CD14-positive monocyte (primary cell): ENCODE measurements at regions not wholly inside any gene's neighbourhood (a gene's known extent, or its start where the extent isn't known, plus 50 kb on each side); places are given as distances from the start of the nearest gene placed in this dataset.

Source experiments
- DNase-seq, 3 donors: peaks; one replicate each; pipeline ENCODE4 v3.0.0-alpha.2; 2011 to 2022
- H2AFZ ChIP-seq: 2 replicates; pipeline ENCODE4 v1.6.0; 2012; ENCODE audit warnings: mild to moderate bottlenecking, low read depth, low read length, inconsistent platforms; ENCODE audit not compliant: insufficient read depth, poor library complexity, severe bottlenecking
- H3K27ac ChIP-seq, 2 donors: 1 replicate in 1 of 2; 2 replicates in 1 of 2; pipeline ENCODE4 v1.5.1; 2012 to 2013; ENCODE audit warnings: low read length in 2 of 2, control low read depth in 1 of 2, inconsistent platforms in 1 of 2, low read depth in 1 of 2, mild to moderate bottlenecking in 1 of 2
- H3K27me3 ChIP-seq, 2 donors: one replicate each; pipeline versions ENCODE4 v1.6.0 to v1.6.1; 2011 to 2013; ENCODE audit warnings: low read length in 2 of 2; ENCODE audit not compliant: control insufficient read depth in 2 of 2, insufficient read depth in 2 of 2
- H3K36me3 ChIP-seq, 2 donors: replicated peaks in 1 of 2; 1 replicate in 1 of 2; 2 replicates in 1 of 2; pipeline versions ENCODE4 v1.5.1 to v1.6.1; 2012 to 2013; ENCODE audit warnings: low read length in 2 of 2, control low read depth in 1 of 2, inconsistent platforms in 1 of 2, mild to moderate bottlenecking in 1 of 2; ENCODE audit not compliant: insufficient read depth in 2 of 2, control insufficient read depth in 1 of 2
- H3K4me1 ChIP-seq, 2 donors: 1 replicate in 1 of 2; 2 replicates in 1 of 2; pipeline versions ENCODE4 v1.5.1 to v1.6.1; 2012 to 2013; ENCODE audit warnings: low read length in 2 of 2, control low read depth in 1 of 2, inconsistent platforms in 1 of 2, mild to moderate bottlenecking in 1 of 2, moderate library complexity in 1 of 2; ENCODE audit not compliant: insufficient read depth in 2 of 2, control insufficient read depth in 1 of 2
- H3K4me2 ChIP-seq: replicated peaks from 2 replicates; pipeline ENCODE3; 2012; ENCODE audit warnings: low read length, moderate library complexity, mild to moderate bottlenecking; ENCODE audit not compliant: poor library complexity, severe bottlenecking; ENCODE audit errors: extremely low read depth
- H3K4me3 ChIP-seq, 3 experiments: fragments of 200-600 bp in 1 of 3; sonication (generic) in 1 of 3; replicated peaks in 1 of 3; 1 replicate in 2 of 3; 2 replicates in 1 of 3; pipeline ENCODE4 v1.5.1; 2011 to 2013; ENCODE audit warnings: low read length in 3 of 3, mild to moderate bottlenecking in 3 of 3, control low read depth in 2 of 3, low read depth in 2 of 3, inconsistent platforms in 1 of 3, moderate library complexity in 1 of 3
- H3K79me2 ChIP-seq: 2 replicates; pipeline ENCODE4 v1.6.0; 2012; ENCODE audit warnings: mild to moderate bottlenecking, control low read depth, inconsistent platforms, low read length, moderate library complexity; ENCODE audit not compliant: insufficient read depth
- H3K9ac ChIP-seq: 2 replicates; pipeline ENCODE4 v1.6.0; 2017; ENCODE audit warnings: low read length, mild to moderate bottlenecking; ENCODE audit not compliant: insufficient read depth, poor library complexity, severe bottlenecking
- H3K9me3 ChIP-seq, 2 donors: replicated peaks in 1 of 2; 1 replicate in 1 of 2; 2 replicates in 1 of 2; pipeline versions ENCODE4 v1.5.1 to v1.6.1; 2012 to 2013; ENCODE audit warnings: low read length in 2 of 2, control low read depth in 1 of 2; ENCODE audit not compliant: control insufficient read depth in 1 of 2, insufficient read depth in 1 of 2
- H4K20me1 ChIP-seq: 2 replicates; pipeline ENCODE4 v1.6.0; 2012; ENCODE audit warnings: mild to moderate bottlenecking, low read length, control low read depth, moderate library complexity; ENCODE audit not compliant: insufficient read depth
- H3K27ac Mint-ChIP-seq, 7 donors: one replicate each; pipeline ENCODE4 v1.8.0; 2020; ENCODE audit warnings: mild to moderate bottlenecking in 7 of 7, mixed read lengths in 7 of 7, moderate library complexity in 6 of 7, inconsistent platforms in 2 of 7
- H3K27me3 Mint-ChIP-seq, 3 donors: one replicate each; pipeline ENCODE4 v1.8.0; 2021 to 2022; ENCODE audit warnings: low read depth in 3 of 3, mild to moderate bottlenecking in 3 of 3, mixed read lengths in 3 of 3, moderate library complexity in 3 of 3, inconsistent platforms in 1 of 3
- H3K36me3 Mint-ChIP-seq, 2 donors: one replicate each; pipeline ENCODE4 v1.8.0; 2020; ENCODE audit warnings: mixed read lengths in 2 of 2, inconsistent platforms in 1 of 2, mild to moderate bottlenecking in 1 of 2
- H3K4me1 Mint-ChIP-seq: one replicate; pipeline ENCODE4 v1.8.0; 2020; ENCODE audit warnings: mild to moderate bottlenecking, mixed read lengths
- H3K4me3 Mint-ChIP-seq, 2 donors: one replicate each; pipeline ENCODE4 v1.8.0; 2020; ENCODE audit warnings: mild to moderate bottlenecking in 2 of 2, mixed read lengths in 2 of 2, moderate library complexity in 1 of 2
- H3K9me3 Mint-ChIP-seq, 7 donors: one replicate each; pipeline ENCODE4 v1.8.0; 2020 to 2022; ENCODE audit warnings: mixed read lengths in 7 of 7, mild to moderate bottlenecking in 6 of 7, moderate library complexity in 6 of 7, inconsistent platforms in 2 of 7
- WGBS: methylation state at CpG from one replicate; pipeline ENCODE4 v1.1.5; 2013; ENCODE audit warnings: missing lambda C conversion rate; ENCODE audit not compliant: insufficient coverage; 5-methylcytosine and 5-hydroxymethylcytosine counted together
- intact Hi-C, 2 donors: fragments of 100-400 bp; cut with micrococcal nuclease; formaldehyde crosslinking; loops; one replicate each; pipeline versions ENCODE4 v1.15.0 to v1.15.1; 2023
- TF ChIP-seq, protein P1 (sequence below): fragments of 200-600 bp; IDR thresholded peaks from one replicate; pipeline ENCODE4 v1.8.0; 2022; ENCODE audit warnings: antibody characterized with exemption, mild to moderate bottlenecking

DNA sequence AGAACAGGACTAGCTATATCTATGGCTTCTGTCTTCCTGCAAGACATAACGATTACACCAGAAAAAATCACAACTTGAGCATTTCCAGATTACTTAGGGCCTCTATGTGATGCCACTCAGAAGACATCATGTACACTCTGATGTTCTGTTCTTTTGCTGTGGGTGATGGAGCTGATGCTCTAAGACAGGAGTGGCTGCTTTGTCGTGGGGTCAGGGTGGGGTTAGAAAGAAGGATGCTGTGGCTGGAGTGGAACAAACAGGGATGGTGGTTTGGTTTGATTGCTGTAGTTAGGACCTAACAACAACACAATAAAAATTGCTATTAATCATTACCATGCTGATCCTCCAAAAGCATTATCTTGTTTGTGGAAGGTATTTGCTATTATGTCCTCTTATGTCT is 120.3 kb upstream of the ARHGAP20 start:
- WGBS: no CpG with 5 or more reads among the region's 2 CpGs
- H2AFZ ChIP-seq: no peak overlapping the region
- H3K36me3 ChIP-seq: no peaks in the 10 kb centered on the region
- Mint-ChIP-seq H3K27me3 (peaks cover 0 to 2% (median 0%) of the 10 kb centered on the region in 3 donors), H3K27ac (no peak overlapping the region), H3K4me3 (no peak overlapping the region), H3K36me3 (no peaks in the 10 kb centered on the region), H3K9me3 (peaks cover 0 to 6% (median 2%) of the 10 kb centered on the region in 7 donors), H3K4me1 (peaks cover 2% of the 10 kb centered on the region)
- H3K4me3 ChIP-seq: no peak overlapping the region
- no peak overlapping the region for H3K4me2 ChIP-seq
- no peak overlapping the region for H3K9ac ChIP-seq
- no peaks in the 10 kb centered on the region for H3K79me2 ChIP-seq
- H4K20me1 ChIP-seq: no peaks in the 10 kb centered on the region
- no peaks in the 10 kb centered on the region for H3K4me1 ChIP-seq
- H3K27ac ChIP-seq: no peak overlapping the region
- TF ChIP-seq, protein P1, sequence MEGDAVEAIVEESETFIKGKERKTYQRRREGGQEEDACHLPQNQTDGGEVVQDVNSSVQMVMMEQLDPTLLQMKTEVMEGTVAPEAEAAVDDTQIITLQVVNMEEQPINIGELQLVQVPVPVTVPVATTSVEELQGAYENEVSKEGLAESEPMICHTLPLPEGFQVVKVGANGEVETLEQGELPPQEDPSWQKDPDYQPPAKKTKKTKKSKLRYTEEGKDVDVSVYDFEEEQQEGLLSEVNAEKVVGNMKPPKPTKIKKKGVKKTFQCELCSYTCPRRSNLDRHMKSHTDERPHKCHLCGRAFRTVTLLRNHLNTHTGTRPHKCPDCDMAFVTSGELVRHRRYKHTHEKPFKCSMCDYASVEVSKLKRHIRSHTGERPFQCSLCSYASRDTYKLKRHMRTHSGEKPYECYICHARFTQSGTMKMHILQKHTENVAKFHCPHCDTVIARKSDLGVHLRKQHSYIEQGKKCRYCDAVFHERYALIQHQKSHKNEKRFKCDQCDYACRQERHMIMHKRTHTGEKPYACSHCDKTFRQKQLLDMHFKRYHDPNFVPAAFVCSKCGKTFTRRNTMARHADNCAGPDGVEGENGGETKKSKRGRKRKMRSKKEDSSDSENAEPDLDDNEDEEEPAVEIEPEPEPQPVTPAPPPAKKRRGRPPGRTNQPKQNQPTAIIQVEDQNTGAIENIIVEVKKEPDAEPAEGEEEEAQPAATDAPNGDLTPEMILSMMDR: no peak
- no peak for DNase-seq
- intact Hi-C loops: no loop called here
- no peaks in the 10 kb centered on the region for H3K9me3 ChIP-seq
- H3K27me3 ChIP-seq: no peaks in the 10 kb centered on the region

DNA sequence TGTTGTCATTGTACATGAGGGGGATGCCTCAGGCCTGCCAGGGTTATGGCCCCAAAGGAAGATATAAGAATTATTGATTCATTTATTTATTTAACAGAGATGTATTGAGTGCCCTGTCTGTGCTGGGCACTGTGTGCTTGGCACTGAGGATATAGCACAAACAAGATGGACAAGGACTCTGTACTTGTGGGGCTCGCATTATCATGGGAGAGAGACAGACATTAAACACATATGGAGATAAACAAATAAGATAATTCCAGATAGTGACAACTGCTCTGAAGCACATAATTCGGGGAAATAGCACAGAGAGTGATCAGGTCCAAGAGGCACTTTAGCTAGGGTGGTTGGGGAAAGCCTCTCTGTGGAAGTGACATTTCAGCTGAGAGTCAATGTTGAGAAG is 119.8 kb upstream of the ARHGAP20 start:
- intact Hi-C loops: no loop called here
- no peak overlapping the region for H2AFZ ChIP-seq
- DNase-seq: no peak
- Mint-ChIP-seq H3K4me3 (no peak overlapping the region), H3K27ac (peak overlapping the region in 1 of 7 donors; percentile 6), H3K27me3 (peaks cover 0 to 2% (median 2%) of the 10 kb centered on the region in 3 donors), H3K9me3 (peaks cover 0 to 6% (median 2%) of the 10 kb centered on the region in 7 donors), H3K4me1 (peaks cover 2% of the 10 kb centered on the region), H3K36me3 (no peaks in the 10 kb centered on the region)
- no peaks in the 10 kb centered on the region for H4K20me1 ChIP-seq
- no peaks in the 10 kb centered on the region for H3K4me1 ChIP-seq
- H3K79me2 ChIP-seq: no peaks in the 10 kb centered on the region
- H3K4me2 ChIP-seq: no peak overlapping the region
- TF ChIP-seq, protein P1: no peak
- H3K9ac ChIP-seq: no peak overlapping the region
- H3K4me3 ChIP-seq: no peak overlapping the region
- no peaks in the 10 kb centered on the region for H3K27me3 ChIP-seq
- 82% methylated on average over 1 of the region's 2 CpGs for WGBS
- no peaks in the 10 kb centered on the region for H3K36me3 ChIP-seq
- no peaks in the 10 kb centered on the region for H3K9me3 ChIP-seq
- no peak overlapping the region for H3K27ac ChIP-seq
